ENCODE measurements at regions not wholly inside any gene's neighbourhood (a gene's known extent, or its start where the extent isn't known, plus 50 kb on each side); places are given as distances from the start of the nearest gene placed in this dataset.

GRCh38 chr6:33952016-33952415, 148.2 kb upstream of the MLN start:
- ATAC-seq (ENCODE audit: low FRiP score in 2 of 2): no peak
- WGBS, 2 donors: 76 to 79% methylated on average over 4 of the region's 4 CpGs
- TF ChIP-seq EP300 (IDR thresholded peaks at IDR 0.05) (no peak), CTCF (IDR thresholded peaks at IDR 0.05) (no peak), POLR2A (IDR thresholded peaks at IDR 0.05) (no peak), POLR2AphosphoS5 (IDR thresholded peaks at IDR 0.05) (no peak)

GRCh38 chr6:33950891-33951889, 147.4 kb upstream of the MLN start:
- peak in 1 of 2 donors; percentile 31 for ATAC-seq (ENCODE audit: low FRiP score in 2 of 2)
- no peaks in the 10 kb centered on the region for H3K36me3 ChIP-seq

More at GRCh38 chr6:33952016-33952415, 148.2 kb upstream of the MLN start:
- Histone ChIP-seq H3K4me1 (no peaks in the 10 kb centered on the region), H3K4me3 (no peak overlapping the region), H3K36me3 (no peaks in the 10 kb centered on the region), H3K9me3 (no peaks in the 10 kb centered on the region), H3K27me3 (no peaks in the 10 kb centered on the region), H3K27ac (no peak overlapping the region)
- DNase-seq: no peak

GRCh38 chr6:33950472-33950881, 146.7 kb upstream of the MLN start:
- no peak for ATAC-seq (ENCODE audit: low FRiP score in 2 of 2)
- TF ChIP-seq POLR2AphosphoS5 (IDR thresholded peaks at IDR 0.05) (no peak), CTCF (IDR thresholded peaks at IDR 0.05) (no peak), POLR2A (IDR thresholded peaks at IDR 0.05) (no peak), EP300 (IDR thresholded peaks at IDR 0.05) (no peak)
- H3K27me3 ChIP-seq: no peaks in the 10 kb centered on the region
- DNase-seq: no peak
- no peaks in the 10 kb centered on the region for H3K36me3 ChIP-seq
- 57 to 71% methylated on average over 1 to 2 of the region's 2 CpGs for WGBS, 2 donors
- no peaks in the 10 kb centered on the region for H3K9me3 ChIP-seq
- H3K4me1 ChIP-seq: no peaks in the 10 kb centered on the region
- H3K27ac ChIP-seq: no peak overlapping the region
- no peak overlapping the region for H3K4me3 ChIP-seq

More at GRCh38 chr6:33950891-33951889, 147.4 kb upstream of the MLN start:
- DNase-seq: peak in 1 of 2 donors; percentile 65
- Histone ChIP-seq H3K4me1 (no peaks in the 10 kb centered on the region), H3K9me3 (no peaks in the 10 kb centered on the region), H3K27me3 (no peaks in the 10 kb centered on the region), H3K4me3 (no peak overlapping the region), H3K27ac (no peak overlapping the region)
- TF ChIP-seq POLR2AphosphoS5 (IDR thresholded peaks at IDR 0.05): no peak
- no peak for TF ChIP-seq CTCF (IDR thresholded peaks at IDR 0.05)
- 81 to 82% methylated on average over 20 to 25 of the region's 25 CpGs for whole genome bisulfite sequencing, 2 donors

DNA sequence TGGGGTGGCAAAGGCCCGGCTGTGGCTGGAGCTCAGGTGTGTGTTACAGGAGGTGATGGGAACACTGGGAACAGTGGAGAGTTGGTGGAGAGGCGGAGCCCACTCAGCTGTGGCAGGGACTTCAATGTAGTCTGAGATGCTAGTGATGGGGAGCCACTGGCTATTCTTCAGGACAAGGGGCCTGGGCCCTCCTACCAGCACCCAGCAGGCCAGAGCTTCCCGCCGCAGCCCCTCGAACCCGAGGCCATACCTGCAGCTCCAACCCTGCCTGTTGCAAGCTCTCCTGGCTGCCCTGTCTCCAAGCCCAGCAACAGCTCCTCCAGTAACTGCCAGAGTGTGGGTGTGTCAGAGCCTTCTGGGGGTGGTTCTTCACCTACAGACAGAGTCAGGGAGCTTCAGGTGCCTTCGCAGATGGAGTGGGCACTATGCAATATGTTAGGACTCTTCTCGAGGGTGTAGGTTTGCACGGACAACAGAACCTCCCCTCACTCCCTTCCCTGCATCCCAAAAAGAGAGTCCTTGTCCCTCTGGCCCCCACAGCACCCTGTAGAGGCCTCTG, 146.2 kb upstream of the MLN start:
- TF ChIP-seq POLR2AphosphoS5 (IDR thresholded peaks at IDR 0.05): no peak
- TF ChIP-seq CTCF (IDR thresholded peaks at IDR 0.05): no peak
- TF ChIP-seq POLR2A (IDR thresholded peaks at IDR 0.05): no peak
- TF ChIP-seq EP300 (IDR thresholded peaks at IDR 0.05): no peak
- no peak for ATAC-seq (ENCODE audit: low FRiP score in 2 of 2)
- WGBS, 2 donors: 85 to 88% methylated on average over 3 to 9 of the region's 9 CpGs

More for the DNA sequence above, 146.2 kb upstream of the MLN start:
- no peaks in the 10 kb centered on the region for H3K36me3 ChIP-seq
- no peaks in the 10 kb centered on the region for H3K9me3 ChIP-seq
- peak in 1 of 2 donors; percentile 52 for DNase-seq
- no peak overlapping the region for H3K4me3 ChIP-seq
- no peak overlapping the region for H3K27ac ChIP-seq
- H3K4me1 ChIP-seq: no peaks in the 10 kb centered on the region
- no peaks in the 10 kb centered on the region for H3K27me3 ChIP-seq

Measured in upper lobe of left lung (tissue), 6 donors.